ENCODE measurements at regions not wholly inside any gene's neighbourhood (a gene's known extent, or its start where the extent isn't known, plus 50 kb on each side); places are given as distances from the start of the nearest gene placed in this dataset.
"Not testable (repeated sequence)": the region's sequence is repeated elsewhere in the genome, so short reads cannot be mapped to it uniquely, and the experiment has no call there.

DNA sequence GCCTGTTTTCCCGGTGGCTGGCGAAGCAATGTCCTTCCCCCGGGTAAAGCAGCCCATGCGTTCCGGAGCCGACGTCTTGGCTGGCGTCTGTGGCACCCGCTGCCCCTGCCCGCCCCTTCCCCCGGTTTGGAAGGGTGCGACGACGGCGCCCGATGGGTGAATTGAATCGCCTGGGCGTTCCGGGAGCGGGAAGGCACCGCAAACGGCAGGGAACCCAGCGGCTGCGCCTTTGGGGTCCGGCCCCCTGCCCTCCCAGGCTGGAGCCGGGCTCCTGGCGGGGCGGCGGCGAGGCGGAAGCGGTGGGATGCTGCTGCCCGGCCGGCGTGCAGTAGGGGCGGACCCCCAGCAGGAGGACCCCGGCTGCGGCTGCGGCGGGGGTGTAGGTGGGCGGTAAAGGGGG, 123.6 kb upstream of the RHOU start:
- DNase-seq (ENCODE audit: low read depth) = not testable (repeated sequence)

DNA sequence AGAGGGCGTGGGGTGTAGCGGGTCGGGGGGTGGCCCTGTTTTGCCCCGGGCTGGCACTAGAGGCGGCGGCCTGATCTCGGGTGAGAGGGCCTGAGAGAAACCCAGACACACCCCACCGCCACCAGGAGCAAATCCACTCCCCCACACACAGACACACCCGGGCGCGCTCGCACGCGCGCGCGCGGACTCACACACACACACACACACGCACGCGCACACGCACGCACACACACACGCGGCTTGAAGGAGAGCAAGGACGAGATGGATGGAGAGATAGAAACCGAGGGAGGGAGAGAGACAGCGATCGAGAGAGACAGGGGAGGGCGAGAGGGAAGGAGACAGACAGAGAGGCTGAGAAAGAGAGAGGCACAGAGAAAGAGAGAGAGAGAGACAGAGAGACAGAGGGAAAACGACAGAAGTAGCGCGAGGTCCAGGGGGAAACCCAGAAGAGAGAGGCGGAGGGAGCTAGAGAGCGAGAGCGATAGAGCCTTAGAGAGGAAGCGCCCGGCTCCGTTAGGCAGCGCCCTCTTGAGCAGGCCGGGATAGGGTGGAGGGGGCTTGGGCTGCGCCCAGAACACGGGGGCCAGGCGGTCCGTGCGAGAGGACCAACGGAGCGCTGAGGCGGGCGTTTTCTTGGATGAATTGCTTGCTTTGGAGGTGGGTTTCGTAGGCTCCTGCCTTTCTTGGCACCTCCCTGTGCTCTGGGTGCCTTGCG, 113.1 kb upstream of the RHOU start:
- not testable (repeated sequence) for DNase-seq (ENCODE audit: low read depth)

DNA sequence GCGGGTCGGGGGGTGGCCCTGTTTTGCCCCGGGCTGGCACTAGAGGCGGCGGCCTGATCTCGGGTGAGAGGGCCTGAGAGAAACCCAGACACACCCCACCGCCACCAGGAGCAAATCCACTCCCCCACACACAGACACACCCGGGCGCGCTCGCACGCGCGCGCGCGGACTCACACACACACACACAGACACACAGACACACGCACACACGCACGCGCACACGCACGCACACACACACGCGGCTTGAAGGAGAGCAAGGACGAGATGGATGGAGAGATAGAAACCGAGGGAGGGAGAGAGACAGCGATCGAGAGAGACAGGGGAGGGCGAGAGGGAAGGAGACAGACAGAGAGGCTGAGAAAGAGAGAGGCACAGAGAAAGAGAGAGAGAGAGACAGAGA, 108.8 kb upstream of the RHOU start:
- not testable (repeated sequence) for DNase-seq (ENCODE audit: low read depth)

DNA sequence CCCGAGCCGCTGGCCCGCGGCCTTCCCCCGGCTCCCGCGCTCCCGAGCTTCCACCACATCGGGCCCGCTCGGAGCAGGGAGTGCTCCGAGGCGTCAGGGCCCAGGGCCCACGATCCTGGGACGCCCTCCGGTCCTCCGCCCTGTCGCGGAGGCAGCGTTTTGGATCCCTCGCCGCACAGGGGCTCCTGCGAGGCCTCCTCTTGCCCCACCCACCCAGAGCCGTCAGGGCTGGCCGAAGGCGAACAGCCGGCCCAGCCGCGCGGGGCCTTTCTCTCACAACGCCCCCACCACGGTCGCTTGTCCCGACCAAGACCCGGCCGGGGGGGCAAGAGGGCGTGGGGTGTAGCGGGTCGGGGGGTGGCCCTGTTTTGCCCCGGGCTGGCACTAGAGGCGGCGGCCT, 102.4 kb upstream of the RHOU start:
- not testable (repeated sequence) for DNase-seq (ENCODE audit: low read depth)

DNA sequence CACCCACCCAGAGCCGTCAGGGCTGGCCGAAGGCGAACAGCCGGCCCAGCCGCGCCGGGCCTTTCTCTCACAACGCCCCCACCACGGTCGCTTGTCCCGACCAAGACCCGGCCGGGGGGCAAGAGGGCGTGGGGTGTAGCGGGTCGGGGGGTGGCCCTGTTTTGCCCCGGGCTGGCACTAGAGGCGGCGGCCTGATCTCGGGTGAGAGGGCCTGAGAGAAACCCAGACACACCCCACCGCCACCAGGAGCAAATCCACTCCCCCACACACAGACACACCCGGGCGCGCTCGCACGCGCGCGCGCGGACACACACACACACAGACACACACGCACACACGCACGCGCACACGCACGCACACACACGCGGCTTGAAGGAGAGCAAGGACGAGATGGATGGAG, 100.0 kb upstream of the RHOU start:
- DNase-seq (ENCODE audit: low read depth) = not testable (repeated sequence)

DNA sequence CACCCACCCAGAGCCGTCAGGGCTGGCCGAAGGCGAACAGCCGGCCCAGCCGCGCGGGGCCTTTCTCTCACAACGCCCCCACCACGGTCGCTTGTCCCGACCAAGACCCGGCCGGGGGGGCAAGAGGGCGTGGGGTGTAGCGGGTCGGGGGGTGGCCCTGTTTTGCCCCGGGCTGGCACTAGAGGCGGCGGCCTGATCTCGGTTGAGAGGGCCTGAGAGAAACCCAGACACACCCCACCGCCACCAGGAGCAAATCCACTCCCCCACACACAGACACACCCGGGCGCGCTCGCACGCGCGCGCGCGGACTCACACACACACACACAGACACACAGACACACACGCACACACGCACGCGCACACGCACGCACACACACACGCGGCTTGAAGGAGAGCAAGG, 97.8 kb upstream of the RHOU start:
- not testable (repeated sequence) for DNase-seq (ENCODE audit: low read depth)

DNA sequence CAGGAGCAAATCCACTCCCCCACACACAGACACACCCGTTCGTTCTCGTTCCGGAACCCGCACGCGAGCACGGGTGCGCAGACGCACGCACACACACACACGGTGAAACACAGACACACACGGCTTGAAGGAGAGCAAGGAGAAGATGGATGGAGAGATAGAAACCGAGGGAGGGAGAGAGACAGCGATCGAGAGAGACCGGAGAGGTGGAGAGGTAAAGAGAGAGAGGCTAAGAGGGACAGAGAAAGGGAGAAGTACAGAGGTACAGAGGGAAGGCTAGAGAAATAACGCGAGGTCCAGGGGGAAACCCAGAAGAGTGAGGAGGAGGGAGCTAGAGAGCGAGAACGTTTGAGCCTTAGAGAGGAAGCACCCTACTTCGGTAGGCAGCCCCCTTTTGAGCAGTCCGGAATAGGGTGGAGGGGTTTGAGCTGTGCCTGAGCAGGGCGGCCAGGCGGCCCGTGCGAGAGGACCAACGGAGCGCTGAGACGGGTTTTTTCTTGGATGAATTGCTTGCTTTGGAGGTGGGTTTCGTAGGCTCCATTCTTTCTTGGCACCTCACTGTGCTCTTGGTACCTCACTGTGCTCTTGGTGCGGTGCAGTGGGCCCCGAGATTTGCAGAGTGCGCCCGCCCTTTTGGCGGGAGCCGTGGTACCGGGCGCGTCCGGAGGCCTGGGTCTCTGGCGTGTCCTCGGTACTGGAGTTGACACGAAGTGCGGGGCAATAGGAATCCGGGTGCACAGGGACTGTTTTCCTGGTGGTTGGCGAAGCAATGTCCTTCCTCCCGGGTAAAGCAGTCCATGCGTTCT, 88.4 kb upstream of the RHOU start:
- no peak for DNase-seq (ENCODE audit: low read depth)

DNA sequence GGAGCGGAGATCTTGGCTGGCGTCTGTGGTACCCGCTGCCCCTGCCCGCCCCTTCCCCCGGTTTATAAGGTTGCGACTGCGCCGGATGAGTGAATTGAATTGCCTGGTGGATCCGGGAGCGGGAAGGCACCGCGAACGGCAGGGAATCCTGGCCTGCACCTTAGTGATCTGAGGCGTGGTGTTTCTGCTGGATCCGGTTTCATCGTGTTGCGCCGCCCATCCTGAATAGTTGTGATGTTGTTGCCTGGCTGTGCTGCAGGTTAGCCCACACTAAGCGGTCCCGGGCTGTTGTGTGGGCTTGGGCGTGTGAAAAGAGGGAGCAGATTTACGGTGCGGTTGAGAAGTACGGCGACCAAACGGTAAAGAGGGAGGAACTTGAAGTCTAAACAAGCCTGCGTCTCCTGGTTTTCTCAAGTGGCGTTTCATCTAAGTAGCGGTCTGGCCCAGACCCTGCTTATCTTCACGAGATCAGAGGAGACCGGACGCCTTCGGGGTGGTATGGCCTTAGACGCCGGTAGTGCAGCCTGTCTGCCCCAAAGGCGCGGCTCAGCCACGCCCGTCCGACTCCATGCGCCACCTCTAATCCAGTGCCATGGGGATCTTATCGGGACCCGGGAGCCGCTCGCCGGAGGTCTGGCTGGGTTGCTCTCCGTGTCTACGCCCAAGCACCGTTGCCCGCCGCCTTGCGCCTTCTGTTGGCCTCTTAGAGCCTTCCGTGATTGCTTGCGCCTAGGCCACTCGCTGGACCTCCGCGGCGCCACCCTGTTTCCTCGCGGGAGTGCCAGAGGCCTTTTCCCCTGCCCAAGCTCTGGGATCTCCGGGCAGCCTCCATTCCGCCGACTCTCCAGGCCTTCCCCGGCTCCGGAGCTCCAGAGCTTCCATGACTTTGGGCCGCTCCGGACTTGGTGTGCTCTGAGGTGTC, 87.5 kb upstream of the RHOU start:
- DNase-seq (ENCODE audit: low read depth) = no peak

DNA sequence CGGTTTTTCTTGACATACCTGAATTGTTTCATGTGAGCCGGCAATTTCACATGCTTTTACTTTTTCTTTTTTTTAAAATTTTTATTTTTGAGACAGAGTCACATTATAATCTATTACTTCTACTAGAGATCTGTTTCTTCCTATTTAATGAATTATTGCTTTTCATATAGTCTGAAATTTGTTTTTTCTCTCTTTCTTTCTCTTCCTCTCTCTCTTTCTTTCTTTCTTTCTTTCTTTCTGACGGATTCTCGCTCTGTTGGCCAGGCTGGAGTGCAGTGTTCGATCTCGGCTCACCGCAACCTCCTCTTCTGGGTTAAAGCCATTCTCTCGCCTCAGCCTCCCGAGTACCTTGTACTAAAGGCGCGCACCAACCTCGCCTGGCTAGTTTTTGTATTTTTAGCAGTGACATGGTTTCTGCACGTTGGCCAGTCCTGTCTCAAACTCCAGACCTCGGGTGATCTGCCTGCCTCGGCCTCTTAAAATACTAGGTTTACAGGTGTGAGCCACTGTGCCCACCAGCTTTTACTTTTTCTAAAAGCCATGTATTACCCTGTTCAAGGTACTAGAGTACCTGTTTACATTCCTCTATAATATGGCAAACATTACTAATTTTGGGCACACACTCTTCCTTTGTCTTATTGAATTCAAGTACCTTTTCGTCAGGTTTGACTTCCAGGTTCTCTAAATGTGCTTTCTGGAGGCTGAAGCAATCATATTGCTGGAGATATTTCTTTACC, 86.5 kb upstream of the RHOU start:
- DNase-seq (ENCODE audit: low read depth) = no peak

DNA sequence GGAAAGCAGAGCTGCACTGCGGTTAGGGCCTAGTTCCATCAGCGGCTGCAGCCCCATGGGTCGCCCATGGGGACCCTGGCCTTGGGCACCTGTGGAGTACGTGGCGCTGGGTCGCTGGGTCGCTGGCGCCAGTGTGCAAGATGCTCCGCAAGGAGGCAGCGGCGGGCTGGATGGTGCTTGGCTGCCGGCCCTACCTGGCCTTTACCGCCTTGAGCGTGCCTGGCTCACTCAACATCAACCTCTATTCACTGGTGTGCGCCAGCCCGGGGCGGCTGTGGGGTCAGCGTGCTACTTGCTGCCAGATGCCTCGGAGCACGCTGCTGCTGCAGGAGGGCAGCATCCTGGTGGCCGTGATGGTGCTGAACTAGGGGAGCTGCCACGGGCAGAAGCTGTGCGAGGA, 85.1 kb upstream of the RHOU start:
- no peak for DNase-seq (ENCODE audit: low read depth)

DNA sequence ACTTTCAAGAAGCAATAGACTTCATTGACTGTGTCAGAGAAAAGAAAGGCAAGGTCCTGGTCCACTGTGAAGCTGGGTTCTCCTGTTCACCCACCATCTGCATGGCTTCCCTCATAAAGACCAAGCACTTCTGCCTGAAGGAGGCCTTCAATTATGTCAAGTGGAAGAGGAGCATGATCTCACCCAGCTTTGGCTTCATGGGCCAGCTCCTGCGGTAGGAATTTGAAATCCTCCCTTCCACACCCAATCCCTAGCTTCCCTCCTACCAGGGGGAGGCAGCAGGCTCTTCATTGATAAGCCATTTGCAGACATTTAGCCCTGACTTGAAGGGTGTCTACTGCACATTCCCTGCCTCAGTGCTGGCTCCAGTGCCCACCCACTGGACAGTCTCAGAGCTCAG, 84.3 kb upstream of the RHOU start:
- DNase-seq (ENCODE audit: low read depth) = no peak

DNA sequence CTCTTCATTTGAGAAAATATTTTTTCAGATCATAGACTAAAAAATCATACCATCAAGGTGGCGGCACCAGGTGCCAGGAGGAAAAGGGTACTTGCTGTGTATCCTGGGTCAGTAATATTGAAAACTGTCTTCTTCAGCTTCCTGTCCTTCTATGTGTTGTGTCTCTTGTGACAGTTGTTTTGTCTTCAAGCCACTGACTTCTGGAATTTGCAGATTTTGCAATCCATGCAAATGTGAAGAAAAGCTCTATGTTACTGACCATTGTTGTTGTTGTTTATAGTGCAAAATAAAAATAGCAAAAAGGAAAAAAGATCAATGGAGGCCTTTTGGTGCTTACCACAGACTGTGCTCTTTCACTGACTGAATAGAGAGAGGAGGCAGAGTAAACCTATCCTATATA, 83.2 kb upstream of the RHOU start:
- DNase-seq (ENCODE audit: low read depth) = no peak

DNA sequence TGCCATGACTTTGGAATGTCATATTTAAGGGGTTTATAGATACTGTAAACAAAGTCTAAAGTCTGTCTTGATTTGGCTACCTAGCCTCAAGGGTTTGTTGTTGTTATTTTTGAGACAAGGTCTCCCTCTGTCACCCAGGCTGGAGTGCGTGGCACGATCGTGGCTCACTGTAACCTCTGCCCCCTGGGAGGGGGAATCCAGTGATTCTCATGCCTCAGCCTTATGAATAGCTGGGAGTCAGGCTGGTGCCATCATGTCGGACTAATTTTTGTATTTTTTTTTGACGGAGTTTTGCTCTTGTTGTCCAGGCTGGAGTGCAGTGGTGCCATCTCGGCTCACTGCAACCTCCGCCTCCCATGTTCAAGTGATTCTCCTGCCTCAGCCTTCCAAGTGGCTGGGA, 82.2 kb upstream of the RHOU start:
- not testable (repeated sequence) for DNase-seq (ENCODE audit: low read depth)

DNA sequence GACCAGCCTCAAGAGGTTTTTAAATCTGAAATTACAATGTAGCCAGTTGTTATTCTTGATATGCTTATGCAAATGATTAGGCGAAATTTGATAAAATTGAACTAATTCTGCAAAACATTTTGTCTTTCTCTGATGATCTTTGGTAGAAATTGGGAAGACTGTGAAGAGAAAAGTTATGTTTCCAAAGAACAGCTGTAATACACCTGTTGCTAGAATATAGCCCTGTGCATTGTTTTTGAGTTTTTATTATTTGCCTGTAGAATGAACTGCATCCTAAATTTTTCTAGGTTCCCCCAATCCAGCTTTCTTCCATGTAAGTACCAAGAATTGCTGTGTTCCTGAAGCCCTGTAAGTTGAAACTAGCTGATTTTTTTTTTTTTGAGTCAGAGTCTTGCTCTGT, 81.5 kb upstream of the RHOU start:
- DNase-seq (ENCODE audit: low read depth) = no peak

DNA sequence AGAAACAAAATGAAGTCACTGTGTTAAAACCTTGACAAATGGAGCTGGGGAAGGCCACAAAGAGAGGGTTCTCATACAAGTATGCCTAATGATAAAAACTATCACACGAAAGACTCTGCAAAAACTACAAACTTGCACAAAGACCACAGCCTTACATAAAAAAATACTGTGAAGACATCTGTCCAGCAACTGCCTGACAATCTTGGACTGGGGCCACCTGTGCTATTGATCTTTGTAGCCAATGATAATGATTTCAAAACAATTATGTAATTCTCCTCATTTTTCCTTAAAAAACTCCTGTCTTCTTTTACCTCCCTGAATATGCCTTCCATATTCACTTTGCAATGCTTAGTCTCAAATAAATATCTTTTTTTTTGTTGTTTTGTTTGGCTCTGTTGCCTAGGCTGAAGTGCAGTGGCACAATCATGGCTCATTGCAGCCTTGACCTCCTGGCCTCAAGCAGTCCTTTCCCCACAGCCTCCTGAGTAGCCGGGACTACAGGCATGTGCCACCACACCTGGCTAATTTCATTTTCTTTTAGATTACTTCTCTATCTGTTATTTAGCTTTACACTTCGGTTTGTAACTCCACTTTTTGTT, 79.4 kb upstream of the RHOU start:
- DNase-seq (ENCODE audit: low read depth) = no peak

DNA sequence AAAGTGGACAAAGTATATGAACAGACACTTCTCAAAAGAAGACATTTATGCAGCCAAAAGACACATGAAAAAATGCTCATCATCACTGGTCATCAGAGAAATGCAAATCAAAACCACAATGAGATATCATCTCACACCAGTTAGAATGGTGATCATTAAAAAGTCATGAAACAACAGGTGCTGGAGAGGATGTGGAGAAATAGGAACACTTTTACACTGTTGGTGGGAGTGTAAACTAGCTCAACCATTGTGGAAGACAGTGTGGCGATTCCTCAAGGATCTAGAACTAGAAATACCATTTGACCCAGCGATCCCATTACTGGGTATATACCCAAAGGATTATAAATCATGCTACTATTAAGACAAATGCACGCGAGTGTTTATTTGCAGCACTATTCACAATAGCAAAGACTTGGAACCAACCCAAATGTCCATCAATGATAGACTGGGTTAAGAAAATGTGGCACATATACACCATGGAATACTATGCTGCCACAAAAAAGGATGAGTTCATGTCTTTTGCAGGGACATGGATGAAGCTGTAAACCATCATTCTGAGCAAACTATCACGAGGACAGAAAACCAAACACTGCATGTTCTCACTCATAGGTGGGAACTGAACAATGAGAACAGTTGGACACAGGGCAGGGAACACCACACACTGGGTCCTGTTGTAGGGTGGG, 73.1 kb upstream of the RHOU start:
- DNase-seq (ENCODE audit: low read depth) = not testable (repeated sequence)

DNA sequence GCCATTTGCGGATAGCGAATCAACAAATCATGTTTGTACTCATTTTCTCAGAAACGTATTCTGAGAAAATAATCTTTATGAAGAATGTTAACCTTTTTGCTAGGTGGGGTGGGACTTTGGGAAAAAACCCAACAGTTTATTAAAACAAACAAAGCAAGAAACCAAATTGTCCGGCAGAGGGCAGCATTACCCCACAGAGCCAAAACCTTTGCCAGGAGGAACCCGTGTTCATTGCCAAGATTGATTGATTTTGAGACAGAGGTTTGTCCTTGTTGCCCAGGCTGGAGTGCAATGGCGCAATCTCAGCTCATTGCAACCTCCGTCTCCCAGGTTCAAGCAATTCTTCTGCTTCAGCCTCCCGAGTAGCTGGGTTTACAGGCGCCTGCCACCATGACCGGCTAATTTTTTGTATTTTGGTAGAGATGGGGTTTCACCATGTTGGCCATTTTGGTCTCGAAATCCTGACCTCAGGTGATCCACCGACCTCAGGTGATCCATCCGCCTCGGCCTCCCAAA, 70.8 kb upstream of the RHOU start:
- peak; percentile 33 for DNase-seq (ENCODE audit: low read depth)

DNA sequence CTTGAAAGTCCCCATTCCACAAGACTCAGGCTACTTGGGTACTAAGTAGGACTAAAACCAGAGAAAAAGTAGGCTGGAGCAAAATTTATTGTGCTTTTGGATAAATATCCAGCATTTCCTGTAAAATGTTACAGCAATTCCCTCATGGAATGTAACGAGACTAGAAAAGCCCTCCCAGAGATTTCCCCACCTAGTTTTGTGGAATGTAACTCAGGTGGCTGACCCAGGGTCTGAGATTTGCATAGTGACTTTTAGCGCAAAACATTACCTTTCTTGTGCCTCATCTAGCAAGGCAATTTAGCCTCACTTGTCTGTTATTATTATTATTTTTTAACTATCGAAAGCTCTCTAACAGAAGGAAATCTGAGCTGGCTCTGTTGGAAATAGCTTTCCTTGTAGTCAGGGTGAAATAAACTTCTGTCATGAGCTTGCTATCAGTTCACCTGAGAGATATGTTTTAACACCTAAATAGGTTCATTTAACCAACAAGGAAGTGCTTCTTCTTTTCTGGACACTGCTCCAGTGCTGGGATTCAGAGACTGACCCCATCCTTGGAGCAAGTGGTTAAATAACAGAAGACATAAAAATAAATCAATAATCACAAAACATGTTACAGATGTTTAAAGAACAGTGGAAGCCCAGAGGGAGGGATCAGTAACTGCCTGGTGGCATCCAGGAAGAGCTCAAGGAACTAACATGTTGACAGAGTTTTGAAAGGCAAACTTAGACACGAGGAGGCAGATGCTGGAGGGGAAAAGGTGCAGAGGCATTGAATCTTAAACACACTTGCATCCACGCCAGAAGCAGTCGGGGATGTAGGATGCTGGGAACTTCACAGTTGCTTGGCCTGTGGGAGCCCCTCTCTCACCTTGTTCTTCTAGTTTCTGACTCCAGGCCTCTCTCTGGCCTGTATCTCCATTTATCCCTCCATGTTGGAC, 68.3 kb upstream of the RHOU start:
- DNase-seq (ENCODE audit: low read depth) = no peak

DNA sequence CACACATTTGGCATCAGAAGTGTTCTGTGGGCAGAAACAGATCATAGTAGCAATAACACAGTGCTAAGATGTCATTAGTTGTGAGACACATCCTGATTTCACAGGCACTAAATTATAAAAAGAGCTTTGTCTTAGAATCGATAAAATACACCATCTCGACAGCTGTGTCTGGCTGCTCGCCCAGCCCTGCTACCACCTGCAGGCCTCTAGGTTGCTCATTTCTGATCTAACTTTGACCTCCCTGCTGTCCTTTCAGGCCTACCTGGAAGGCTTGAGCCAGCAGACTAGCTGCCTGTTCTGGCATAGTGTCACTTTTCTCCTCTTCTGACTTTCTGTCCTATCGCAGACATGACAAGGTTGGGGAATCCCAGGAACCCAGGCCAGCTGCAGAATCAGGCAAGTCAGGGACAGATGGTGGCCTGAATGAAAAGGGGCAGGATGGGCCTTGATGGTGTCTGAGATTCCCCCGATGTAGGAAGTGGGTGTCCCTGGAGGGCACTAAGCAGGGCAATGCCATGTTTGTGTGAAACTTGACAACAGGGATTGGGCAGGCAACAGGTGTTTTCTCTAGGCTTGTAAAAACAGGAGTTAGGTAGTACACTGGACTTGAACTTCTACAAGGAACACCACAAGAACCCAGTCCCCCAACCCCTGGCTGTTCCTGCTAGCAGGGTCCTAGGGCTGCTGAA, 66.6 kb upstream of the RHOU start:
- no peak for DNase-seq (ENCODE audit: low read depth)
